Epithelial cell of esophagus (primary cell): ENCODE measurements at regions not wholly inside any gene's neighbourhood (a gene's known extent, or its start where the extent isn't known, plus 50 kb on each side); places are given as distances from the start of the nearest gene placed in this dataset.
A peak's percentile ranks its signal among the peaks of the same experiment; 100 is the strongest.
"Not testable (repeated sequence)": the region's sequence is repeated elsewhere in the genome, so short reads cannot be mapped to it uniquely, and the experiment has no call there.

Experiments
- DNase-seq: peaks from one replicate; pipeline ENCODE4 v3.0.0; 2010; ENCODE audit warnings: low read depth
- H3K4me3 ChIP-seq: 2 replicates; pipeline ENCODE4 v1.5.1; 2011; ENCODE audit warnings: mild to moderate bottlenecking, low read length, control low read depth
- TF ChIP-seq, protein P1 (sequence below): IDR thresholded peaks from 2 replicates; pipeline ENCODE4 v1.5.1; 2011; ENCODE audit warnings: low read depth, mild to moderate bottlenecking, low read length, control low read depth, inconsistent platforms; ENCODE audit not compliant: insufficient read depth; ENCODE audit errors: missing control alignments

- no peak overlapping the region for H3K4me3 ChIP-seq
- no peak for DNase-seq
- TF ChIP-seq, protein P1, sequence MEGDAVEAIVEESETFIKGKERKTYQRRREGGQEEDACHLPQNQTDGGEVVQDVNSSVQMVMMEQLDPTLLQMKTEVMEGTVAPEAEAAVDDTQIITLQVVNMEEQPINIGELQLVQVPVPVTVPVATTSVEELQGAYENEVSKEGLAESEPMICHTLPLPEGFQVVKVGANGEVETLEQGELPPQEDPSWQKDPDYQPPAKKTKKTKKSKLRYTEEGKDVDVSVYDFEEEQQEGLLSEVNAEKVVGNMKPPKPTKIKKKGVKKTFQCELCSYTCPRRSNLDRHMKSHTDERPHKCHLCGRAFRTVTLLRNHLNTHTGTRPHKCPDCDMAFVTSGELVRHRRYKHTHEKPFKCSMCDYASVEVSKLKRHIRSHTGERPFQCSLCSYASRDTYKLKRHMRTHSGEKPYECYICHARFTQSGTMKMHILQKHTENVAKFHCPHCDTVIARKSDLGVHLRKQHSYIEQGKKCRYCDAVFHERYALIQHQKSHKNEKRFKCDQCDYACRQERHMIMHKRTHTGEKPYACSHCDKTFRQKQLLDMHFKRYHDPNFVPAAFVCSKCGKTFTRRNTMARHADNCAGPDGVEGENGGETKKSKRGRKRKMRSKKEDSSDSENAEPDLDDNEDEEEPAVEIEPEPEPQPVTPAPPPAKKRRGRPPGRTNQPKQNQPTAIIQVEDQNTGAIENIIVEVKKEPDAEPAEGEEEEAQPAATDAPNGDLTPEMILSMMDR = no peak
These were observed 488.4 kb upstream of the MMS22L start for GRCh38 chr6:97771372-97771771.

DNA sequence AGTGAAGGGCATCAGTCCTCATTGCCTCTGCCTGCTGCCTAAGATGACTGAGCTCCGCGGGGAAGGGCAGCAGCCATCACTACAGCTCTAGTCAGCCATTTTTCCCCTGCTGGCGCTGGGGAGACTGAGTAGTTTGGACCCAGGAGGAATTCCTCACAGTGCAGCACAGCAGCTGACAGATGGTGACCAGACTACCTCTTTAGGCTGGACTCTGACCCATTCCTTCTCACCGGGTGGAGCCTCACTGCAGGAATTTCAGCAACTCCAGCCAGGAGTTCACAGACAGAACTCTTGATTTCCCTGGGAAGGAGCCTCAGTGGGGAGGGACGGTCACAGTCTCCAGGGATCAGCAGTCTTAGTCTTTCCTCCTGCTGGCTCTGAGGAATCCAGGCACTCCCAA lies 492.0 kb upstream of the MMS22L start:
- TF ChIP-seq, protein P1 = no peak
- no peak for DNase-seq
- H3K4me3 ChIP-seq = no peak overlapping the region

- no peak overlapping the region for H3K4me3 ChIP-seq
- TF ChIP-seq, protein P1 = no peak
- DNase-seq = peak; percentile 54
These were observed 495.4 kb upstream of the MMS22L start for GRCh38 chr6:97778290-97779038.

- H3K4me3 ChIP-seq, DNase-seq: not testable (repeated sequence)
These were observed 496.2 kb upstream of the MMS22L start for GRCh38 chr6:97779039-97779766.

DNA sequence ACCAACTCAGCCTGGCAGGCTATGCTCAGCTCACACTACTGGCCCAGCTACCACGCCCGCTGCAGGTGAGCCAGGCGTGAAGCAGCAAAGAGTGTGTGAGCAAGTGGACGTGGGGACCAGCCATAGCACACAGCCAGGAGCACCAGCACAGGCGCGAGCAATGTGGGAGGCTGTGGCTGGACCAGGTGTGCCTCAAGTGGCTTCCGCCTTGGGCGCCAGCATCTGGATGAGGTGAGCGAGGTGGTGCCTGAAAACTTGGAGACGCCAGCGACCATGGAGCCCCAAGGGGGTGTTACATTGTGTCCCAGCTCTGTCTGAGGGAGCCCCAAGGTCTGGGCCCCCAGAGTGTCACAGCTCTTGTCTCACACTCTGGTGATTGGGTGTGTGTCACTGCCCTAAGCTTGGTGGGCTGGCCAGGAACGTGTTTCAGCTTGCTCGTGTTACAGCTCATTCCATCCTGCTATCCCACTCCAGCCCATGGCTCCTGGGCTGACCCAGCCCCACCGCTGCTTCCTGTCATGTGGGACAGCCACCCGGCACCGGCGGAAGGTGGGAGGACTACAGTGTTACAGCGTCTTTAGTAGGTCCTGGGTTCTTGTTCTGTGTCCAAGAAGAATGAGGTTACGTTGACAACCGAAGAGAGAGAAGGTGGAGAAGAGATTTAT lies 508.0 kb upstream of the MMS22L start:
- DNase-seq = no peak
- no peak overlapping the region for H3K4me3 ChIP-seq
- TF ChIP-seq, protein P1 = no peak

DNA sequence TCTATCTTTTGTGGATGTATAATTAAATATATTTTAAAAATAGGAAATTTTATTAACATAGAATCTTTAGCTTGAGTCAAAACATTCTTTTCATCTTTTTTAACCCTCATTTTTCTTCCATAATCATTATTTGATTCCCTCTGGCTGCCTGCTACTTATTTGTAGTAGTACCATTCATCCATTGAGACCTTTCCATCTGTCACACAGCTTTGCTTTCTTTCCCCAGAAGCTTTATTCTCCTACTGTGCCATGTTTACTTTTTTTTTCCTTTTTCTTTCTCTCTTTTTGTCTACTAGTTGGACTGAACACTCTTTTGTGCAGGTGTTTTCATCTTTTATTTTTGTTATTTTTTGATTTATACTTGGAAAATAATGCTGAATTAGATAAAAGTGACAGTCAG lies 522.6 kb upstream of the MMS22L start:
- TF ChIP-seq, protein P1 = no peak
- no peak overlapping the region for H3K4me3 ChIP-seq
- DNase-seq = no peak

GRCh38 chr6:97812940-97813339 lies 529.9 kb upstream of the MMS22L start:
- no peak overlapping the region for H3K4me3 ChIP-seq
- DNase-seq = no peak
- TF ChIP-seq, protein P1 = no peak
